ENCODE measurements at regions not wholly inside any gene's neighbourhood (a gene's known extent, or its start where the extent isn't known, plus 50 kb on each side); places are given as distances from the start of the nearest gene placed in this dataset.
"Not testable (repeated sequence)": the region's sequence is repeated elsewhere in the genome, so short reads cannot be mapped to it uniquely, and the experiment has no call there.

GRCh38 chr12:90802727-90803126 lies 152.2 kb downstream of the CCER1 start:
- H3K36me3 ChIP-seq (ENCODE audit: control insufficient read depth in 1 of 2, insufficient read depth in 2 of 2, low read length in 2 of 2), result no peaks in the 10 kb centered on the region
- no peak overlapping the region for H3K4me3 ChIP-seq (ENCODE audit: low read depth in 1 of 2, low read length in 2 of 2)
- H3K9ac ChIP-seq (ENCODE audit: low read depth in 1 of 2, low read length in 2 of 2), result no peak overlapping the region
- no peaks in the 10 kb centered on the region for H3K9me3 ChIP-seq (ENCODE audit: control insufficient read depth in 1 of 2, low read length in 2 of 2)
- no peaks in the 10 kb centered on the region for H3K27me3 ChIP-seq (ENCODE audit: control insufficient read depth in 1 of 2, insufficient read depth in 2 of 2, low read length in 2 of 2)
- H3K4me1 ChIP-seq (ENCODE audit: control insufficient read depth in 1 of 2, insufficient read depth in 2 of 2, low read length in 2 of 2), result no peaks in the 10 kb centered on the region
- no peak overlapping the region for H3K27ac ChIP-seq (ENCODE audit: low read depth, low read length)

- Histone ChIP-seq H3K9ac (ENCODE audit: low read depth in 1 of 2, low read length in 2 of 2) (no peak overlapping the region), H3K27me3 (ENCODE audit: control insufficient read depth in 1 of 2, insufficient read depth in 2 of 2, low read length in 2 of 2) (no peaks in the 10 kb centered on the region), H3K9me3 (ENCODE audit: control insufficient read depth in 1 of 2, low read length in 2 of 2) (no peaks in the 10 kb centered on the region), H3K4me1 (ENCODE audit: control insufficient read depth in 1 of 2, insufficient read depth in 2 of 2, low read length in 2 of 2) (no peaks in the 10 kb centered on the region), H3K27ac (ENCODE audit: low read depth, low read length) (no peak overlapping the region), H3K4me3 (ENCODE audit: low read depth in 1 of 2, low read length in 2 of 2) (no peak overlapping the region), H3K36me3 (ENCODE audit: control insufficient read depth in 1 of 2, insufficient read depth in 2 of 2, low read length in 2 of 2) (no peaks in the 10 kb centered on the region)
Measured at GRCh38 chr12:90801776-90802175, 153.2 kb downstream of the CCER1 start.

- Histone ChIP-seq H3K27ac (ENCODE audit: low read depth, low read length) (no peak overlapping the region), H3K4me1 (ENCODE audit: control insufficient read depth in 1 of 2, insufficient read depth in 2 of 2, low read length in 2 of 2) (no peaks in the 10 kb centered on the region), H3K4me3 (ENCODE audit: low read depth in 1 of 2, low read length in 2 of 2) (no peak overlapping the region), H3K9ac (ENCODE audit: low read depth in 1 of 2, low read length in 2 of 2) (no peak overlapping the region), H3K9me3 (ENCODE audit: control insufficient read depth in 1 of 2, low read length in 2 of 2) (no peaks in the 10 kb centered on the region), H3K27me3 (ENCODE audit: control insufficient read depth in 1 of 2, insufficient read depth in 2 of 2, low read length in 2 of 2) (no peaks in the 10 kb centered on the region), H3K36me3 (ENCODE audit: control insufficient read depth in 1 of 2, insufficient read depth in 2 of 2, low read length in 2 of 2) (no peaks in the 10 kb centered on the region)
Measured at GRCh38 chr12:90794212-90794611, 160.8 kb downstream of the CCER1 start.

GRCh38 chr12:90792718-90793117 lies 162.3 kb downstream of the CCER1 start:
- not testable (repeated sequence) for H3K9ac ChIP-seq (ENCODE audit: low read depth in 1 of 2, low read length in 2 of 2); H3K4me1 ChIP-seq (ENCODE audit: control insufficient read depth in 1 of 2, insufficient read depth in 2 of 2, low read length in 2 of 2); H3K27me3 ChIP-seq (ENCODE audit: control insufficient read depth in 1 of 2, insufficient read depth in 2 of 2, low read length in 2 of 2); H3K9me3 ChIP-seq (ENCODE audit: control insufficient read depth in 1 of 2, low read length in 2 of 2); H3K36me3 ChIP-seq (ENCODE audit: control insufficient read depth in 1 of 2, insufficient read depth in 2 of 2, low read length in 2 of 2); H3K27ac ChIP-seq (ENCODE audit: low read depth, low read length); H3K4me3 ChIP-seq (ENCODE audit: low read depth in 1 of 2, low read length in 2 of 2)

- H3K9me3 ChIP-seq (ENCODE audit: control insufficient read depth in 1 of 2, low read length in 2 of 2), result no peaks in the 10 kb centered on the region
- H3K27ac ChIP-seq (ENCODE audit: low read depth, low read length), result no peak overlapping the region
- H3K36me3 ChIP-seq (ENCODE audit: control insufficient read depth in 1 of 2, insufficient read depth in 2 of 2, low read length in 2 of 2), result no peaks in the 10 kb centered on the region
- H3K9ac ChIP-seq (ENCODE audit: low read depth in 1 of 2, low read length in 2 of 2), result no peak overlapping the region
- no peaks in the 10 kb centered on the region for H3K4me1 ChIP-seq (ENCODE audit: control insufficient read depth in 1 of 2, insufficient read depth in 2 of 2, low read length in 2 of 2)
- H3K4me3 ChIP-seq (ENCODE audit: low read depth in 1 of 2, low read length in 2 of 2), result no peak overlapping the region
- H3K27me3 ChIP-seq (ENCODE audit: control insufficient read depth in 1 of 2, insufficient read depth in 2 of 2, low read length in 2 of 2), result no peaks in the 10 kb centered on the region
Measured at GRCh38 chr12:90791445-90791844, 163.5 kb downstream of the CCER1 start.

GRCh38 chr12:90790747-90791146 lies 164.2 kb downstream of the CCER1 start:
- no peak overlapping the region for H3K4me3 ChIP-seq (ENCODE audit: low read depth in 1 of 2, low read length in 2 of 2)
- no peaks in the 10 kb centered on the region for H3K36me3 ChIP-seq (ENCODE audit: control insufficient read depth in 1 of 2, insufficient read depth in 2 of 2, low read length in 2 of 2)
- no peaks in the 10 kb centered on the region for H3K4me1 ChIP-seq (ENCODE audit: control insufficient read depth in 1 of 2, insufficient read depth in 2 of 2, low read length in 2 of 2)
- H3K27me3 ChIP-seq (ENCODE audit: control insufficient read depth in 1 of 2, insufficient read depth in 2 of 2, low read length in 2 of 2), result no peaks in the 10 kb centered on the region
- H3K9ac ChIP-seq (ENCODE audit: low read depth in 1 of 2, low read length in 2 of 2), result no peak overlapping the region
- H3K9me3 ChIP-seq (ENCODE audit: control insufficient read depth in 1 of 2, low read length in 2 of 2), result no peaks in the 10 kb centered on the region
- H3K27ac ChIP-seq (ENCODE audit: low read depth, low read length), result no peak overlapping the region

GRCh38 chr12:90773491-90773890 lies 181.5 kb downstream of the CCER1 start:
- Histone ChIP-seq H3K27ac (ENCODE audit: low read depth, low read length) (no peak overlapping the region), H3K4me1 (ENCODE audit: control insufficient read depth in 1 of 2, insufficient read depth in 2 of 2, low read length in 2 of 2) (no peaks in the 10 kb centered on the region), H3K36me3 (ENCODE audit: control insufficient read depth in 1 of 2, insufficient read depth in 2 of 2, low read length in 2 of 2) (no peaks in the 10 kb centered on the region), H3K9me3 (ENCODE audit: control insufficient read depth in 1 of 2, low read length in 2 of 2) (no peaks in the 10 kb centered on the region), H3K27me3 (ENCODE audit: control insufficient read depth in 1 of 2, insufficient read depth in 2 of 2, low read length in 2 of 2) (no peaks in the 10 kb centered on the region), H3K9ac (ENCODE audit: low read depth in 1 of 2, low read length in 2 of 2) (no peak overlapping the region), H3K4me3 (ENCODE audit: low read depth in 1 of 2, low read length in 2 of 2) (no peak overlapping the region)

GRCh38 chr12:90770861-90771260 lies 184.1 kb downstream of the CCER1 start:
- Histone ChIP-seq H3K4me1 (ENCODE audit: control insufficient read depth in 1 of 2, insufficient read depth in 2 of 2, low read length in 2 of 2) (no peaks in the 10 kb centered on the region), H3K4me3 (ENCODE audit: low read depth in 1 of 2, low read length in 2 of 2) (no peak overlapping the region), H3K27ac (ENCODE audit: low read depth, low read length) (no peak overlapping the region), H3K36me3 (ENCODE audit: control insufficient read depth in 1 of 2, insufficient read depth in 2 of 2, low read length in 2 of 2) (no peaks in the 10 kb centered on the region), H3K9me3 (ENCODE audit: control insufficient read depth in 1 of 2, low read length in 2 of 2) (no peaks in the 10 kb centered on the region), H3K27me3 (ENCODE audit: control insufficient read depth in 1 of 2, insufficient read depth in 2 of 2, low read length in 2 of 2) (no peaks in the 10 kb centered on the region), H3K9ac (ENCODE audit: low read depth in 1 of 2, low read length in 2 of 2) (no peak overlapping the region)

- no peaks in the 10 kb centered on the region for H3K4me1 ChIP-seq (ENCODE audit: control insufficient read depth in 1 of 2, insufficient read depth in 2 of 2, low read length in 2 of 2)
- H3K9me3 ChIP-seq (ENCODE audit: control insufficient read depth in 1 of 2, low read length in 2 of 2), result no peaks in the 10 kb centered on the region
- H3K36me3 ChIP-seq (ENCODE audit: control insufficient read depth in 1 of 2, insufficient read depth in 2 of 2, low read length in 2 of 2), result no peaks in the 10 kb centered on the region
- H3K27ac ChIP-seq (ENCODE audit: low read depth, low read length), result no peak overlapping the region
- H3K4me3 ChIP-seq (ENCODE audit: low read depth in 1 of 2, low read length in 2 of 2), result no peak overlapping the region
- H3K27me3 ChIP-seq (ENCODE audit: control insufficient read depth in 1 of 2, insufficient read depth in 2 of 2, low read length in 2 of 2), result no peaks in the 10 kb centered on the region
- no peak overlapping the region for H3K9ac ChIP-seq (ENCODE audit: low read depth in 1 of 2, low read length in 2 of 2)
Measured at GRCh38 chr12:90757957-90758356, 197.0 kb downstream of the CCER1 start.

- H3K9ac ChIP-seq (ENCODE audit: low read depth in 1 of 2, low read length in 2 of 2), result no peak overlapping the region
- H3K4me3 ChIP-seq (ENCODE audit: low read depth in 1 of 2, low read length in 2 of 2), result no peak overlapping the region
- H3K9me3 ChIP-seq (ENCODE audit: control insufficient read depth in 1 of 2, low read length in 2 of 2), result no peaks in the 10 kb centered on the region
- no peaks in the 10 kb centered on the region for H3K4me1 ChIP-seq (ENCODE audit: control insufficient read depth in 1 of 2, insufficient read depth in 2 of 2, low read length in 2 of 2)
- H3K27me3 ChIP-seq (ENCODE audit: control insufficient read depth in 1 of 2, insufficient read depth in 2 of 2, low read length in 2 of 2), result no peaks in the 10 kb centered on the region
- no peaks in the 10 kb centered on the region for H3K36me3 ChIP-seq (ENCODE audit: control insufficient read depth in 1 of 2, insufficient read depth in 2 of 2, low read length in 2 of 2)
- no peak overlapping the region for H3K27ac ChIP-seq (ENCODE audit: low read depth, low read length)
Measured at GRCh38 chr12:90745211-90745610, 209.8 kb downstream of the CCER1 start.

- Histone ChIP-seq H3K9ac (ENCODE audit: low read depth in 1 of 2, low read length in 2 of 2) (no peak overlapping the region), H3K4me1 (ENCODE audit: control insufficient read depth in 1 of 2, insufficient read depth in 2 of 2, low read length in 2 of 2) (no peaks in the 10 kb centered on the region), H3K27ac (ENCODE audit: low read depth, low read length) (no peak overlapping the region), H3K27me3 (ENCODE audit: control insufficient read depth in 1 of 2, insufficient read depth in 2 of 2, low read length in 2 of 2) (no peaks in the 10 kb centered on the region), H3K36me3 (ENCODE audit: control insufficient read depth in 1 of 2, insufficient read depth in 2 of 2, low read length in 2 of 2) (no peaks in the 10 kb centered on the region), H3K4me3 (ENCODE audit: low read depth in 1 of 2, low read length in 2 of 2) (no peak overlapping the region), H3K9me3 (ENCODE audit: control insufficient read depth in 1 of 2, low read length in 2 of 2) (no peaks in the 10 kb centered on the region)
Measured at GRCh38 chr12:90741611-90742010, 213.4 kb downstream of the CCER1 start.

Data from duodenal mucosa (tissue), 2 donors.